HG02798 (cell line): ENCODE measurements at regions not wholly inside any gene's neighbourhood (a gene's known extent, or its start where the extent isn't known, plus 50 kb on each side); places are given as distances from the start of the nearest gene placed in this dataset.
A peak's percentile ranks its signal among the peaks of the same experiment; 100 is the strongest.

Experiments
- ATAC-seq: cut with Tn5 transposase; IDR thresholded peaks from one replicate; pipeline ENCODE4 v1.9.1; 2021; ENCODE audit warnings: mild to moderate bottlenecking; ENCODE audit not compliant: unreplicated experiment, poor library complexity

DNA sequence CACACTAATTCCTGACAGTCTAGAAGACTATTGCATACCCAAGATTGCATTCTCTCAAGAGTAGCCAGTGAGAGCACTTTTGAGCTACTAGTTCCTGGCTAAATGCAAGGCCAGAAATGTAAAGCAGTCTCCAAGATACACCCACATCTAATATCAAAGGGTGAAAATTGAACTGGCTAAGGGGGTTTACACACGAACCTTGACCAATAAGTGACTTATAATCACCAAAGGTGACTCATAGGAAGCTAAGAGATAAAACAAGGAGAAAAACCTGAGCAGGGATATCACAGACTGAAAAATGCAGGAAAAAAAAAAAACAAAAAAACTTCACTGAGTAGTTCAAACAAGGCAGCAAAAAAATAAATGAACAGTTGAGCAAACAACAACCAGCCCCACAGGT is 172.2 kb upstream of the RRP15 start:
- ATAC-seq: no peak

DNA sequence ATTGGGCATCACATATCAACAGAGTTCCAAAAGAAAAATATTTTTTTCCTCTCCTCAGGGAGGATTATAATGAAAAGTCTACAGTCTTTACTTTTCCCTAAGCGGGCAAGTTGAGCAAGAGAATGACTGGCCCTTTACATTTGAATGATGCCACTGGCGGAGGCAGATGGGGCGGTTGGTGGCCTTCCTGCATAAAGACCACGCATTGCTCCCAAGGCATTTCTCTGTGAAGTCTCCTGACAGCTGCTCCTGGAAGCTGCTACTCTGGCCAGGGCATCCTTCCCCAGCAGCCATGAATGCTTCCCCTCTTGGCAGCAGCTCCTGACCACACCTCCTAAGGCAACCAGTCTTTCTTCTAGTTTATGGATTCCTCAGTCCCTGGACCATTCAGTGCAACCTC is 161.1 kb upstream of the RRP15 start:
- ATAC-seq: no peak

DNA sequence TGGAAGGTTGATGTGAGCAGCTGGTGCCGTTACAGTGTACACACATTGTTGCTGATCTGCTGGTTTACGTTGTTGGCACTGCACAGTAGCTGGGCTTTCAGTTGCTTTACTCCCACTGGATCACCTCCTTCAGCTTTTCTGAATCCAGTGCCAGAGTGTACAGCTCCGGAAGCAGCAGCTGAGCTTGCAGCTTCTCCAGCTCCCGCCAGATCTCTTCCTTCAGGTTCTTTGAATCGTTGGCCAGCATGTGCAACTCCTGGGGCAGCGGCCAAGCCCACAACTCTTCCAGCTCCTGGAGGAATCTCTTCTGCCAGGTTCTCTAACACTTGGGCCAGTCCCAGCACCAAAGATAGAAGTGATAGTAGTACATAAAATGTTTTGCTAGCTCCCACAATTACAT is 149.7 kb upstream of the RRP15 start:
- ATAC-seq: no peak

DNA sequence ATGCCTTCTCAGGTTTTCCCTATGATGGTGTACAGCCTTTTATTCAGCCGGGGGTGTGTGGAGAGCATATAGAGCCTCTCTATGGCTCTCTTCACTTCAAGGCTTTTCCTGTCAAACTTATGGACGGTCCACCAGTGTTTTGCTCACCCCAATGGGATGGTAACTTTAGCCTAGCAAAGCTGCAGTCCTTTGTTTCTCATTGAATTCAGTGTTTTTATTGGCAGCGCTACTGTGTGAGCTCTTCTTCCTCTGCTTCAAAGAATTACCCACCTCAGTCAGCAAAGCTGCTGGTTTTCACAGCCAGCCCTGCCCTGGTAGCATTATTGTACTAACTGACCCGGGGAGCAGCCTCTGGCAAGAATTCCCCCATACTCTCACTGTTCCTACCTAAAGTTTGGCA is 145.3 kb upstream of the RRP15 start:
- no peak for ATAC-seq

GRCh38 chr1:218156595-218156994 is 128.5 kb upstream of the RRP15 start:
- ATAC-seq: no peak

- no peak for ATAC-seq
Measured at GRCh38 chr1:218163371-218163770, 121.7 kb upstream of the RRP15 start.

DNA sequence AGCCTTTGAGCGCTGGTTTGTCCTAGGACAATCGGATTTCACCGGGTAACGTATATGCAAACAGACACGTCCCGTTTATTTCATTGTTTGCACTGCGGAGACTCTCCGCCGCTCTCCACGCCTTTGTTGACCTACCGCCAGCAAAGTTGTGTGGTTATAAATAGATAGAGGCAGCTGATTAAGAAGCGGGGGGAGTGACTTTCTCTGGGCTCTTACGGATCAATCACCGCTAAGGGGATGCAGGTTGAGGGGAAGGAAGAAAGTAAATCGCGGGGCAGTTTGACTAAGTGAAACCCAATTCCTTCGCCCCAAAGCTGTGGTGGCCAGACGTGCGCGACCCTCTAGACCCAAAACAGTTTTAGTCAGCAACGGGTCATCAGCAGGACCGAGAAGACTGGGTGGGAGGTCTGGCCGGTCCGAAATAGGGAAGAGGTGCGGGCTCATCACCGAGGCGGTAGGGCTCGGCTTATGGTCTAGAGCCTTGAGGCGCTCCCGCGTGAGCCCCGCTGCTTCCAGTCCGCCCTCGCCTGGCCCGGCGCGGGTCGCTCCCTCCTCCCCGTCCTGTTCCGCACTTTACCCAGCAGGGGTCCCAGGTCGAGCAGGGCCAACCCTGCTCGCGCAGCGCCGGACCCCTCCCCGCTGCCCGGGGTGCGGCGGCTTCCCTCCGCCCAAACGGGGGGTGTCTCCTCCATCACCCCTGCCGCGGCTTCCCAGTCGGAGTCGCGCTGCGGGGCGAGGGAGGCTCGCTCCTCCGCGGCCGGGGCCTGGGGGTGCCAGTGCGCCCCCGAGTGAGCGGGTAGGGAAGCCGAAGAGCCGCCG is 120.8 kb upstream of the RRP15 start:
- peak; percentile 41 for ATAC-seq

- peak; percentile 51 for ATAC-seq
Measured at GRCh38 chr1:218164930-218165700, 120.0 kb upstream of the RRP15 start.

DNA sequence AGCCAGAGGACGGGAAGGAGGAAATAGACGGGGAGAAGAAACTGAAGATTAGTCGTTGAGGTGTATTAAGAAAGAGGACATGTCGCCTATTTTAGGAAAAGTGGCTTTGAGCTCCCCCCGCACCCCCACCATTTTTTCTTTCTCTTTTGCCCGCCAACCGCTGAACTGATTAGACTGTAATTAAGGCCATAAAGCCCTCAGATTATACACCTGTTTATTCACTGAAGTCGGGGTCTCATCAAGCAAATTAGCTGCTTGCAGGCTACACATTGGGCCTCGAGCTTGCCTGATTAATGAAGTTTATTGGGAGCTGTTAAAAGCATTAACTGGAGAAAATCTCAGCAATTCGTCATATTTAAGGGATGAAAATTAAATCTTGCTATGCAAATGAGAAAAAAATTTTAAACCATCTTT is 119.4 kb upstream of the RRP15 start:
- ATAC-seq: no peak

- ATAC-seq: no peak
Measured at GRCh38 chr1:218166268-218166945, 118.7 kb upstream of the RRP15 start.

- ATAC-seq: peak; percentile 62
Measured at GRCh38 chr1:218171302-218171893, 113.7 kb upstream of the RRP15 start.

DNA sequence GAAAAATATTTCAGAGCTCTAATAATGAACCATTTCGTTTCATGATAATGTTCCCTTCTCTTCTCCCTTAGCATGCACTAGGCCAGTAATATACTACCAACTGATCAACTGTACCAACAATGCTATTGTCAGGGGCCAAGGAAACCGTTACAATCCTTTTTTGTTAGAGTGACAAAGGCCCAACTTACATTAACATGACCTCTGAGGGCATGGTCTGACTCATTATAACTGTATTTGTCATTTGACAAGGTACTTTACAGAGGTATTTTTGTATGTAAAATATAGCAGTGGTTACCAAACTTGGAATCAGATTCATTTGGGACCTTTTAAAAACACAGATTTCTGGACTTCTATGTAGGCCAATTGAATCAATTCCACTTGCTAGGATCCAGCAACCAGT is 102.6 kb upstream of the RRP15 start:
- no peak for ATAC-seq

GRCh38 chr1:218200979-218201378 is 84.1 kb upstream of the RRP15 start:
- no peak for ATAC-seq

GRCh38 chr1:218201601-218202000 is 83.5 kb upstream of the RRP15 start:
- no peak for ATAC-seq

GRCh38 chr1:218205721-218206120 is 79.4 kb upstream of the RRP15 start:
- no peak for ATAC-seq

GRCh38 chr1:218207194-218207593 is 77.9 kb upstream of the RRP15 start:
- no peak for ATAC-seq

- ATAC-seq: no peak
Measured at GRCh38 chr1:218209351-218209861, 75.7 kb upstream of the RRP15 start.

DNA sequence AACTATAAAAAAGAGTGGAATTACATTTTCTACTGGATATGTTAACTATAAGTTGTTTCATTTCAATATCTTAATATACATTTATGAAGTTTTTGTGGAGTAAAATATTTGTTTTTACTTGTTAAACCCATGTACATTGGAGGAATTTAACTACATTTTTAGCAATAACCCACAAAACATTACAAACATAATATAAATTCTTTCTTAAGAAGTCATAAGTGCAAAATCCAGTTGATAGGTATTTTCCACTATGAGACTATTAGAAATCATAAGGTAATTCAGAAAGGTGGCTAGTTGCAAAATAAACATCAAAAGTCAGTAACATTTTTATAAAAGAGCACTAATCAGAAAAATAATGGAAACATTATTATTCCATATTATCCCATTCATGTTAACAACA is 73.9 kb upstream of the RRP15 start:
- ATAC-seq: no peak

- ATAC-seq: no peak
Measured at GRCh38 chr1:218217040-218217439, 68.1 kb upstream of the RRP15 start.

GRCh38 chr1:218219460-218219859 is 65.6 kb upstream of the RRP15 start:
- no peak for ATAC-seq

- no peak for ATAC-seq
Measured at GRCh38 chr1:218224101-218224500, 61.0 kb upstream of the RRP15 start.
